HG03159 (cell line): ENCODE measurements at regions not wholly inside any gene's neighbourhood (a gene's known extent, or its start where the extent isn't known, plus 50 kb on each side); places are given as distances from the start of the nearest gene placed in this dataset.

Source experiments
- ATAC-seq: cut with Tn5 transposase; IDR thresholded peaks from one replicate; pipeline ENCODE4 v1.9.1; 2021; ENCODE audit warnings: mild to moderate bottlenecking, moderate library complexity; ENCODE audit not compliant: unreplicated experiment

GRCh38 chr5:143732402-143732801 lies 79.6 kb upstream of the HMHB1 start:
- ATAC-seq: no peak

- no peak for ATAC-seq
Measured at GRCh38 chr5:143730112-143730801, 81.7 kb upstream of the HMHB1 start.

GRCh38 chr5:143729334-143729946 lies 82.5 kb upstream of the HMHB1 start:
- ATAC-seq: no peak

- no peak for ATAC-seq
Measured at GRCh38 chr5:143723159-143723558, 88.8 kb upstream of the HMHB1 start.

- ATAC-seq: no peak
Measured at GRCh38 chr5:143721925-143722324, 90.0 kb upstream of the HMHB1 start.

- no peak for ATAC-seq
Measured at GRCh38 chr5:143720689-143721088, 91.3 kb upstream of the HMHB1 start.

- ATAC-seq: no peak
Measured at GRCh38 chr5:143717400-143717799, 94.6 kb upstream of the HMHB1 start.

GRCh38 chr5:143716881-143717280 lies 95.1 kb upstream of the HMHB1 start:
- no peak for ATAC-seq

- ATAC-seq: no peak
Measured at GRCh38 chr5:143715616-143716015, 96.3 kb upstream of the HMHB1 start.

GRCh38 chr5:143714629-143715028 lies 97.3 kb upstream of the HMHB1 start:
- peak; percentile 82 for ATAC-seq

- no peak for ATAC-seq
Measured at GRCh38 chr5:143713047-143714003, 98.6 kb upstream of the HMHB1 start.

- no peak for ATAC-seq
Measured at GRCh38 chr5:143708672-143709071, 103.3 kb upstream of the HMHB1 start.

GRCh38 chr5:143707806-143708205 lies 104.2 kb upstream of the HMHB1 start:
- no peak for ATAC-seq

- ATAC-seq: no peak
Measured at GRCh38 chr5:143705381-143705780, 106.6 kb upstream of the HMHB1 start.

GRCh38 chr5:143703659-143704058 lies 108.3 kb upstream of the HMHB1 start:
- no peak for ATAC-seq

GRCh38 chr5:143701493-143701892 lies 110.5 kb upstream of the HMHB1 start:
- no peak for ATAC-seq

GRCh38 chr5:143700994-143701393 lies 111.0 kb upstream of the HMHB1 start:
- ATAC-seq: no peak

- no peak for ATAC-seq
Measured at GRCh38 chr5:143699121-143699520, 112.8 kb upstream of the HMHB1 start.

GRCh38 chr5:143698574-143698973 lies 113.4 kb upstream of the HMHB1 start:
- ATAC-seq: no peak

GRCh38 chr5:143696921-143697320 lies 115.0 kb upstream of the HMHB1 start:
- ATAC-seq: no peak

GRCh38 chr5:143695941-143696340 lies 116.0 kb upstream of the HMHB1 start:
- no peak for ATAC-seq
